Endothelial cell of umbilical vein (primary cell): ENCODE measurements at regions not wholly inside any gene's neighbourhood (a gene's known extent, or its start where the extent isn't known, plus 50 kb on each side); places are given as distances from the start of the nearest gene placed in this dataset.

Experiments used
- CTCF ChIP-seq, 2 donors: IDR thresholded peaks; 1 replicate in 1 of 2; 2 replicates in 1 of 2; pipeline ENCODE4 v1.5.1; 2011; ENCODE audit warnings: low read length in 2 of 2, mild to moderate bottlenecking in 2 of 2, moderate library complexity in 2 of 2, control low read depth in 1 of 2, inconsistent platforms in 1 of 2, low read depth in 1 of 2; ENCODE audit not compliant: insufficient read depth in 1 of 2; ENCODE audit errors: extremely low read depth in 1 of 2
- EZH2 ChIP-seq: IDR thresholded peaks from 2 replicates; pipeline ENCODE4 v1.6.1; 2012; ENCODE audit warnings: borderline replicate concordance, low read depth, mild to moderate bottlenecking, moderate library complexity, low read length, inconsistent platforms; ENCODE audit not compliant: severe bottlenecking
- GATA2 ChIP-seq: IDR thresholded peaks from 2 replicates; pipeline ENCODE4 v1.7.0; 2011; ENCODE audit warnings: low read depth, mild to moderate bottlenecking, moderate library complexity, mixed read lengths, low read length; ENCODE audit not compliant: insufficient read length, insufficient read depth
- JUN ChIP-seq: IDR thresholded peaks from 2 replicates; pipeline ENCODE4 v1.6.1; 2011; ENCODE audit warnings: borderline replicate concordance, low read depth; ENCODE audit not compliant: insufficient read length, insufficient read depth
- POLR2A ChIP-seq: IDR thresholded peaks from 2 replicates; pipeline ENCODE4 v1.6.1; 2012; ENCODE audit warnings: low read depth, mild to moderate bottlenecking, control low read depth, low read length
- POLR2AphosphoS5 ChIP-seq: IDR thresholded peaks from 2 replicates; pipeline ENCODE4 v1.6.1; 2012; ENCODE audit warnings: low read depth, mild to moderate bottlenecking, control low read depth, low read length, moderate library complexity; ENCODE audit not compliant: insufficient read depth
- TF ChIP-seq, protein P1 (sequence below): IDR thresholded peaks from 2 replicates; pipeline ENCODE4 v1.6.1; 2011; ENCODE audit not compliant: insufficient read depth, insufficient read length

DNA sequence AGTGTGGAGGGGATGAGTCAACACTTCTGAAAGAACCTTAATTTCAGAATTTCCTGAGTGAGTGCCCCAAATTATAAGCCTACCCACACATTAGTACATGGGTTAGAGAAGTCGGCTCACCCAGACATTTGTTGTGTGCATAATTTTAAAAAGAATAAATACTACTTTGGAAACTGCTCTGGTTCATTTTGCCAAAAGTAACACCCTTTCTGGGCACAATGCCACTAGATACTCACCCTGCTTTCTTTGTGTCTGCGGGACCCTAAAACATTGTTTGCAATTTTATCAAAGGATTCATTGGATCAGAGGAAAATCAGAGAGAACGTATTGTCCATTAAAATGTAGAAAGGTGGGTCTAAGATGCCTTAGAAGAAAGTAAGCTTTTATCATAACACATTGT lies 245.5 kb upstream of the NRP1 start:
- no peak for TF ChIP-seq POLR2A
- no peak for TF ChIP-seq CTCF (IDR thresholded peaks at IDR 0.05; ENCODE audit: extremely low read depth in 1 of 2, insufficient read depth in 1 of 2, low read depth in 1 of 2, low read length in 2 of 2)
- TF ChIP-seq POLR2AphosphoS5 = no peak
- TF ChIP-seq, protein P1, sequence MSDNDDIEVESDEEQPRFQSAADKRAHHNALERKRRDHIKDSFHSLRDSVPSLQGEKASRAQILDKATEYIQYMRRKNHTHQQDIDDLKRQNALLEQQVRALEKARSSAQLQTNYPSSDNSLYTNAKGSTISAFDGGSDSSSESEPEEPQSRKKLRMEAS = no peak
- no peak for TF ChIP-seq EZH2
- TF ChIP-seq JUN = no peak
- no peak for TF ChIP-seq GATA2
